GM12873 (cell line): ENCODE measurements at regions not wholly inside any gene's neighbourhood (a gene's known extent, or its start where the extent isn't known, plus 50 kb on each side); places are given as distances from the start of the nearest gene placed in this dataset.

ENCODE experiments used
- TF ChIP-seq, protein P1 (sequence below): IDR thresholded peaks from 2 replicates; pipeline ENCODE4 v1.5.1; 2012; ENCODE audit warnings: low read depth, mild to moderate bottlenecking, moderate library complexity, low read length, control low read depth; ENCODE audit not compliant: insufficient read depth; ENCODE audit errors: missing control alignments

DNA sequence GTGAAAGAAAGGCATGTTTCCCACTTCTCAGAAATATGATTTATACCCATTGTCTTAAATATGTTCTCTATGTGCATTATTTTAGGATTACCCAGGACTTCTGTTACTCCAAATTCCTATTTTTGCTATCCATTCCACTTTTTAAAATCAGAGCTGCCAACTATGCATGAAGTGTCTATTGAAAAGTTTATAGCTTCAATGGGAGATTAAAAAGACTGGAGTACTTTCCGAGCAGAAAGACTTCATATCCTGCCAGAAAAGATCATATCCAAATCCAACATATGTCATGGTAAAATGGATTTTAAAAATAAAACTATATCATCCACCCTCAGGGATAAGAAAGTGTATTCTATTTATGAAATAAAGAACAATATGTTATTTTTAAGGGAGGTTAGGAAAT is 212.7 kb downstream of the COL12A1 start:
- TF ChIP-seq, protein P1, sequence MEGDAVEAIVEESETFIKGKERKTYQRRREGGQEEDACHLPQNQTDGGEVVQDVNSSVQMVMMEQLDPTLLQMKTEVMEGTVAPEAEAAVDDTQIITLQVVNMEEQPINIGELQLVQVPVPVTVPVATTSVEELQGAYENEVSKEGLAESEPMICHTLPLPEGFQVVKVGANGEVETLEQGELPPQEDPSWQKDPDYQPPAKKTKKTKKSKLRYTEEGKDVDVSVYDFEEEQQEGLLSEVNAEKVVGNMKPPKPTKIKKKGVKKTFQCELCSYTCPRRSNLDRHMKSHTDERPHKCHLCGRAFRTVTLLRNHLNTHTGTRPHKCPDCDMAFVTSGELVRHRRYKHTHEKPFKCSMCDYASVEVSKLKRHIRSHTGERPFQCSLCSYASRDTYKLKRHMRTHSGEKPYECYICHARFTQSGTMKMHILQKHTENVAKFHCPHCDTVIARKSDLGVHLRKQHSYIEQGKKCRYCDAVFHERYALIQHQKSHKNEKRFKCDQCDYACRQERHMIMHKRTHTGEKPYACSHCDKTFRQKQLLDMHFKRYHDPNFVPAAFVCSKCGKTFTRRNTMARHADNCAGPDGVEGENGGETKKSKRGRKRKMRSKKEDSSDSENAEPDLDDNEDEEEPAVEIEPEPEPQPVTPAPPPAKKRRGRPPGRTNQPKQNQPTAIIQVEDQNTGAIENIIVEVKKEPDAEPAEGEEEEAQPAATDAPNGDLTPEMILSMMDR: no peak

DNA sequence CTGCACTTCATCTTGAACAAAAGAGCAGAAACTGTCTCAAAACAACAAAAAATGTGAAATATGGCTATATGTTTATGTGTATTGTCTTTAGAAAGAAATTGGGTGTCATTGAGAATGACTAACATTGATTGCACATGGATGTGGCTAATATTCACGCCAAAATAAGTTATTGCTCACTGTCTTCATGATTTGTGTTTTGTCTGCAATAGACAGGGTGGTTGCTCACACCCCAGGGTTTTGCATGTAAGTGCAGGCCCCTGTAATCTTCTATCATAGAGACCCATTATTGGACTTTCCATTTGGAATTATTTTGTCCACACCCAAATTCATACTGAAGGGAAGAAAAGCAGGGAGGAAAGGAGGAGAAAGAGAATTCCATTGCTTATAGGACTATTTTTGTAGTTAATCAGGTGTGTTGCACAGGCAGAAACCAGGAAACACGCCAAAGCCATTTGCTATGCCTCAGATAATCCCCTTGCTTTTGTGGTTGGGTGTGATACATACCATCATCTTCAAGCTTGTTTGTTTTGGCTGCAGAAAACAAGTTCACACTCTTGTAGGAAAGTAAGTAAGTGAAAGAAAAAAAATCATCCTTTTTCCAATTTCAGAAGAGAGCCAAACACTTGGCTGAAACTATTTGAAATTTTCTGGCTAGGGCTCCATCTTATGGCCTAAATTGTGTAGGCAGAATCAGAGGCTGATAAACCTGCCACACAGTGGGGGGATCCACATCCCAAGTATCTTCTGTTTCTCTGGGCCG is 214.1 kb downstream of the COL12A1 start:
- TF ChIP-seq, protein P1: no peak

GRCh38 chr6:74979065-74979766 is 226.6 kb downstream of the COL12A1 start:
- TF ChIP-seq, protein P1: no peak

- TF ChIP-seq, protein P1: no peak
Measured at GRCh38 chr6:74976701-74977100, 229.2 kb downstream of the COL12A1 start.

DNA sequence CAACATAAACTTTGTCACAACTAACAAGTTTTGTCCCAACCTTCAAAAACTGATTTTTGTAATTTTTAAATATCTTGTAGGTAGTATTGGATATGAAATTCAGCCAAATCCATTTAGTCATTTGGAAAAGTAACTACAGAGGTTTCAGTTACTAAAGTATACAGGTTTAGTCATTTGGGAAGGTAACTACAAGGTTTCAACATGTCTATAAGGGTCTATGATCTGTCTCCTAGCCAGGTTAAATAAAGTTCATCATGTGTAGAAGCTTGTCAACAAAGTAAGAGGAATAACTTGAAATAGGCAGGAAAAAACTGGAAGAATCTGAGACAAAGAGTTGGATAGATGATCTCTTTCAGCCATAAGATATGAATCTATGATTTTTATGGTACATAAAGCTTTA is 229.8 kb downstream of the COL12A1 start:
- TF ChIP-seq, protein P1: no peak

DNA sequence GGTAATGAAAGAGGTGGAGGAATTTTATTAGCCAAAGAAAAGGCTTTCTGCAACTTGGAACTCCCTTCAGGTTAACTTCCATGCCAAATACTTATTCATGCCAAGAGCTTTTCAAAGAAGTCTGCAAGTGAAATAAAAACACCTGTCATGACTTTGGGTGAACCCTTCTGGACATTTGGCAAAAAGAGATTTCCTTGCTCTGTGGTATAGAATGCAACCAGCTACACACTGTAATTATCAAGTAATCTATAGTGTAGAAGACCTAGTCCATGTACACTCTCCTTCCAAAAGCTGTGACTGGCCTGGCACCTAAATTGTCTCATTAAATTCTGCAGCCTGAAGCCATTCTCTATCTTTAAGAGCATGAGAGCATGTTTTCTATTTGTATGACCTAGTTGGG is 232.3 kb downstream of the COL12A1 start:
- TF ChIP-seq, protein P1: no peak

GRCh38 chr6:74971633-74972032 is 234.2 kb downstream of the COL12A1 start:
- TF ChIP-seq, protein P1: no peak
